ENCODE measurements at regions not wholly inside any gene's neighbourhood (a gene's known extent, or its start where the extent isn't known, plus 50 kb on each side); places are given as distances from the start of the nearest gene placed in this dataset.
"Not testable (repeated sequence)": the region's sequence is repeated elsewhere in the genome, so short reads cannot be mapped to it uniquely, and the experiment has no call there.

DNA sequence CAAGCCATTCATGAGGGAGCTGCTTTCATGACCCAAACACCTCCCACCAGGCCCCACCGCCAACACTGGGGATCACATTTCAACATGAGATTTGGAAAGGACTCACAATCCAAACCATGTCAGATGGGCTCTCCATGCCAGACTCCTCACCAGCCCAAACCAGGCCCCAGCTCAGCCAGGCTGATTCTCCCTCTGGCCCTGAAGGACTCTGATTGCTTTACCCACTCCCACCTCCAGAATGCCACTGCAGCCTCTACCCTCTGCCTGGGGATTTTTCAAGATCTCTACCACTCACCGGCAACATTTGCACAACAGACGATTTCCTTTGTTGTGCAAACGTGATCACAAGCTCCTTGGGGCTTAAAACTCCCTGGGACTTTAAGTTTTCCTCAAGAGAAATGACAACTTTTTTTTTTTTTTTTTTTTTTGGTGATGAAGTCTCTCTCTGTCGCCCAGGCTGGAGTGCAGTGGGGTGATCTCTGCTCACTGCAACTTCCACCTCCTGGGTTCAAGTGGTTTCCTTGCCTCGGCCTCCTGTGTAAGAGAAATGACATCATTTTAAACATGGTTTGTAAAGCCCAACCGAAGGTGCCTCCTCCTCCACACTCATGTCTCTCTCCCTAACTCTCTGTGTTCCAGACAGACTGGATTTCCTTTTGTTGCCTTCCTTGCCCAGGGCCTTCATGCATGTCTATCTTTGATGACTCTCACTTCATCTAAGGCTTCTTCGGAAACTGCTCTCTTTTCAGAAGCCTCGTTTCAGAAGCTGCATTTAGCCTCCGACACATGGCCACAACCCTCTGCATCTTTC is 147.0 kb downstream of the CDH26 start:
- DNase-seq (ENCODE audit: low read depth): no peak
- TF ChIP-seq CTCF (conservative IDR thresholded peaks at IDR 0.05; ENCODE audit: low read depth, low read length): no peak
- H3K4me3 ChIP-seq (ENCODE audit: low read depth, low read length): no peak overlapping the region

DNA sequence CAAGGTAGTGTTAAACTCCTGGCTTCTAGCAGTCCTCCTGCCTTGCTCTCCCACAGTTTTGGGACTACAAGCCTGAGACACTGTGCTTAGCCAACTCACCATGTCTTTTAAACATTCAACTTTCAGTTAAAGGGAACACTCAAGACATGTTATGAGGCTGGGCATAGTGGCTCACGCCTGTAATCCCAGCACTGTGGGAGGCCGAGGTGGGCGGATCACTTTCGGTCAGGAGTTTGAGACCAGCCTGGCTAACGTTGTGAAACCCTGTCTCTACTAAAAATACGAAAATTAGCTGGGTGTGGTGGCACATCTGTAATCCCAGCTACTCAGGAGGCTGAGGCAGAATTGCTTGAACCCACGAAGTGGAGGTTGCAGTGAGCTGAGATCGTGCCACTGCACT is 148.0 kb downstream of the CDH26 start:
- not testable (repeated sequence) for H3K4me3 ChIP-seq (ENCODE audit: low read depth, low read length); DNase-seq (ENCODE audit: low read depth)

DNA sequence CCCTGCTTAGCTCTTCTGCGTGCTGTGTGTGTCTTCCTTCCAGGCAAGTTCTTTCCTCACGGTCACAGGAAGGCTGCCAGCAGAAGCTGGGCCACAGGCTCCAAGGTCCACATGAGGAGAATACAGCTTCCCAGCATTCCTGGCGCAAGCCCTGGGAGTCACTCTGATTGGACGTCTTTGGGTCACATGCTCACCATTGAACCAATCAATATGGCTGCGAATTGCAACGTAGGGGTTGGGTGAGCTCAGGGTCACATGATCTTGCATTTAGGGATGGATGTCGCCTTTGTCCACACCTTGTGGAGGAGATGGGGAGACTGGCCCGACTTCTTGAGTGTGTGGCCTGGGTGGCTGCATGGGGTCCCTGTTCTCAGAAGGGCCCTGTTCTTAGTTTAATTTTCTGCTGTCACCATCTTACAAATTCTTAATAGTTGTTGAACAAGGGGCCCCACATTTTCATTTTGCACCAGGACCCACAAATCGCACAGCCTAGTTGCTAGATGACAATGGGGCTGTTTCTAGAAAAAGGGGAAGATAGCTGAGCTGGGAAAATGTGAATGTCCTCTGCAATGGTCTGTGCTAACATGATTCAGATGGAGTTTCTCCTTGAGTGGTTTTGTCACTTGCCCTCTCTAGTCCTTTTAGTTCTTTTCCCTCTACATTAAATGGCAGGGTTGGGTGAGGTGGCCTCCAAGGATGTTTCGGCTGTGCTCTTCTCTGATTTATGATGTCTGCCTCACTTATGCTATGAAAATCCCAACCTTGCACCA is 149.6 kb downstream of the CDH26 start:
- no peak for TF ChIP-seq CTCF (conservative IDR thresholded peaks at IDR 0.05; ENCODE audit: low read depth, low read length)
- H3K4me3 ChIP-seq (ENCODE audit: low read depth, low read length): no peak overlapping the region
- no peak for DNase-seq (ENCODE audit: low read depth)

DNA sequence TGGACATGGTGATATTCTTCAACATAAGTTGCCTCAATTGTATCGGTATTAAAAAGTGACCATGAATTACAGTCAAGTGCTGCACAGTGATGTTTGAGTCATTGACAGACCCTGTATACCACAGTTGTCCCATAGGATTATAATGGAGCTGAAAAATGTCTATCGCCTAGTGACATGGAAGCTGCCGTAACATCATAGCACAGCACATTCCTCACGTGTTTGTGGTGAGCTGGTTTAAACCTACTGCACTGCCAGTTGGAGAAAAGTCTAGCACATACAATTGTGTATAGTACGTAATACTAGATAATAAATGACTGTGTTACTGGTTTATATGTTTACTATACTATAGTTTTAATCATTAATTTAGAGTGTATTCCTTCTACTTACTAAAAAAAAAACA is 150.2 kb downstream of the CDH26 start:
- DNase-seq (ENCODE audit: low read depth): peak; percentile 4
- H3K4me3 ChIP-seq (ENCODE audit: low read depth, low read length): no peak overlapping the region
- no peak for TF ChIP-seq CTCF (conservative IDR thresholded peaks at IDR 0.05; ENCODE audit: low read depth, low read length)

- no peak overlapping the region for H3K4me3 ChIP-seq (ENCODE audit: low read depth, low read length)
- DNase-seq (ENCODE audit: low read depth): no peak
- no peak for TF ChIP-seq CTCF (conservative IDR thresholded peaks at IDR 0.05; ENCODE audit: low read depth, low read length)
These were observed 155.0 kb downstream of the CDH26 start for GRCh38 chr20:60113024-60113724.

DNA sequence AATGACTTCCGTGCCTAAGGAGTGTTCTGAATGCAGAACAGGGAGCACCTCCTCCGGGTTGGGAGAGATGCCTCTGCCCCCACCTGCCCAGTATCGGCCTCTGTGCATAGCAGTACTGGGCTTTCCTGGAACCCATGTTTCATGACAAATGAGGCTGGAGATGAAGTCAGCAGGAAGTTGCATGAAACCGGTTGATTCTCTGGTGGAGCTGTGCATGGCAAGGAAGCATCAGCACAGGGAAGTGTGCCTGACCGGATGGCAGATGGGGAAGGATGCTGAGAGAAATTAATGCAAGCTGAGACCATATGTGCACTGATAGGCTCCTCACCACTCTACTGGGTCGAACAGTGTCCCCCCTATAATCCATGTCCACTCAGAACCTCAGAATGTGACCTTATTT is 155.5 kb downstream of the CDH26 start:
- TF ChIP-seq CTCF (conservative IDR thresholded peaks at IDR 0.05; ENCODE audit: low read depth, low read length): no peak
- no peak overlapping the region for H3K4me3 ChIP-seq (ENCODE audit: low read depth, low read length)
- DNase-seq (ENCODE audit: low read depth): no peak

DNA sequence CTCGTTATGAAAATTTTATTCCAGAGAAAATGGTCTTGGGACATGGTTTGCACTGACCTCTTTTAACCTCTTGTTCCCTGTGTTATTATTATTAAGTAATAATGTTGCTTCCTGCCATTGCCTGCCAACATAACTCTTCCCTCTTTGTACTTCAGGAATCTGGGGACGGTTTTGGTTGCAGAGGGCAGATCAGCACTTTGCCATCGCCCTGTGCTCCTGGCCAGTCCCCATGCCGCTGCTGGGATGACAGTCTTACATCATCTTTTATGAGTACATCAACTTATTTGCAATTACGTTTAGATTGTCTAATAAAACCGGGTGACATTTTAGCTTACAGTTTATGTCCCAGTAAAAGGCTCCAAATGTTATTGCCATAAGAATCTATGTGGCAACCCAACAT is 157.2 kb downstream of the CDH26 start:
- no peak for TF ChIP-seq CTCF (conservative IDR thresholded peaks at IDR 0.05; ENCODE audit: low read depth, low read length)
- no peak overlapping the region for H3K4me3 ChIP-seq (ENCODE audit: low read depth, low read length)
- no peak for DNase-seq (ENCODE audit: low read depth)

Measured in choroid plexus epithelial cell (primary cell).